ENCODE measurements at regions not wholly inside any gene's neighbourhood (a gene's known extent, or its start where the extent isn't known, plus 50 kb on each side); places are given as distances from the start of the nearest gene placed in this dataset.

- H3K27me3 Mint-ChIP-seq, result peaks cover 2 to 25% (median 12%) of the 10 kb centered on the region in 3 donors
- peaks cover 0 to 3% (median 0%) of the 10 kb centered on the region in 7 donors for H3K9me3 Mint-ChIP-seq
- DNase-seq, result no peak
- H3K27ac Mint-ChIP-seq, result no peak overlapping the region
- no peak for ATAC-seq (ENCODE audit: low read depth in 2 of 2)
- peaks cover 0 to under 1% (median 0%) of the 10 kb centered on the region in 3 donors for H3K4me1 Mint-ChIP-seq
- H3K4me3 Mint-ChIP-seq, result no peak overlapping the region
- peaks cover 0 to 2% of the 10 kb centered on the region in 2 donors for H3K36me3 Mint-ChIP-seq
Measured at GRCh38 chr5:174327896-174328295, 282.4 kb downstream of the NSG2 start.

- ATAC-seq (ENCODE audit: low read depth in 2 of 2) (no peak), DNase-seq (no peak)
- Mint-ChIP-seq H3K4me3 (no peak overlapping the region), H3K27me3 (peaks cover 0 to 19% (median 12%) of the 10 kb centered on the region in 3 donors), H3K9me3 (peaks cover 0 to 4% (median 0%) of the 10 kb centered on the region in 7 donors), H3K36me3 (no peaks in the 10 kb centered on the region), H3K4me1 (no peaks in the 10 kb centered on the region), H3K27ac (peak overlapping the region in 1 of 6 donors; percentile 66)
Measured at GRCh38 chr5:174328631-174329299, 283.3 kb downstream of the NSG2 start.

- peaks cover 0 to 4% (median 0%) of the 10 kb centered on the region in 7 donors for H3K9me3 Mint-ChIP-seq
- no peaks in the 10 kb centered on the region for H3K36me3 Mint-ChIP-seq
- H3K27ac Mint-ChIP-seq, result no peak overlapping the region
- H3K27me3 Mint-ChIP-seq, result peaks cover 0 to 12% (median 10%) of the 10 kb centered on the region in 3 donors
- H3K4me3 Mint-ChIP-seq, result no peak overlapping the region
- H3K4me1 Mint-ChIP-seq, result no peaks in the 10 kb centered on the region
- ATAC-seq (ENCODE audit: low read depth in 2 of 2) (no peak), DNase-seq (no peak)
Measured at GRCh38 chr5:174329738-174330137, 284.2 kb downstream of the NSG2 start.

- DNase-seq (no peak), ATAC-seq (ENCODE audit: low read depth in 2 of 2) (no peak)
- H3K27ac Mint-ChIP-seq, result no peak overlapping the region
- no peak overlapping the region for H3K4me3 Mint-ChIP-seq
- no peaks in the 10 kb centered on the region for H3K36me3 Mint-ChIP-seq
- no peaks in the 10 kb centered on the region for H3K4me1 Mint-ChIP-seq
- peaks cover 23 to 34% (median 32%) of the 10 kb centered on the region in 3 donors for H3K27me3 Mint-ChIP-seq
- peaks cover 0 to 4% (median 1%) of the 10 kb centered on the region in 7 donors for H3K9me3 Mint-ChIP-seq
Measured at GRCh38 chr5:174335682-174336364, 290.3 kb downstream of the NSG2 start.

- peaks cover 0 to 4% (median 1%) of the 10 kb centered on the region in 7 donors for H3K9me3 Mint-ChIP-seq
- no peak overlapping the region for H3K4me3 Mint-ChIP-seq
- H3K27ac Mint-ChIP-seq, result no peak overlapping the region
- no peak for ATAC-seq (ENCODE audit: low read depth in 2 of 2)
- DNase-seq, result no peak
- peaks cover 23 to 33% (median 32%) of the 10 kb centered on the region in 3 donors for H3K27me3 Mint-ChIP-seq
- H3K4me1 Mint-ChIP-seq, result no peaks in the 10 kb centered on the region
- H3K36me3 Mint-ChIP-seq, result no peaks in the 10 kb centered on the region
Measured at GRCh38 chr5:174336479-174336878, 291.0 kb downstream of the NSG2 start.

GRCh38 chr5:174337276-174338184, 292.0 kb downstream of the NSG2 start:
- Mint-ChIP-seq H3K4me1 (no peaks in the 10 kb centered on the region), H3K27me3 (peaks cover 23 to 32% (median 28%) of the 10 kb centered on the region in 3 donors), H3K9me3 (peaks cover 0 to 4% (median under 1%) of the 10 kb centered on the region in 7 donors), H3K36me3 (no peaks in the 10 kb centered on the region), H3K4me3 (no peak overlapping the region), H3K27ac (no peak overlapping the region)
- no peak for ATAC-seq (ENCODE audit: low read depth in 2 of 2)
- DNase-seq, result no peak

GRCh38 chr5:174338185-174339010, 292.9 kb downstream of the NSG2 start:
- no peaks in the 10 kb centered on the region for H3K4me1 Mint-ChIP-seq
- H3K27me3 Mint-ChIP-seq, result peaks cover 19 to 32% (median 28%) of the 10 kb centered on the region in 3 donors

GRCh38 chr5:174339130-174339529, 293.6 kb downstream of the NSG2 start:
- DNase-seq (no peak), ATAC-seq (ENCODE audit: low read depth in 2 of 2) (no peak)

More at GRCh38 chr5:174338185-174339010, 292.9 kb downstream of the NSG2 start:
- no peak overlapping the region for H3K4me3 Mint-ChIP-seq
- ATAC-seq (ENCODE audit: low read depth in 2 of 2), result no peak
- peaks cover 0 to 4% (median under 1%) of the 10 kb centered on the region in 7 donors for H3K9me3 Mint-ChIP-seq
- no peak overlapping the region for H3K27ac Mint-ChIP-seq
- no peaks in the 10 kb centered on the region for H3K36me3 Mint-ChIP-seq
- no peak for DNase-seq

GRCh38 chr5:174340226-174340625, 294.7 kb downstream of the NSG2 start:
- Mint-ChIP-seq H3K27me3 (peaks cover 19 to 30% (median 28%) of the 10 kb centered on the region in 3 donors), H3K4me1 (no peaks in the 10 kb centered on the region), H3K27ac (no peak overlapping the region), H3K36me3 (no peaks in the 10 kb centered on the region), H3K4me3 (no peak overlapping the region), H3K9me3 (peaks cover 0 to 9% (median 0%) of the 10 kb centered on the region in 7 donors)
- ATAC-seq (ENCODE audit: low read depth in 2 of 2) (no peak), DNase-seq (no peak)

More at GRCh38 chr5:174339130-174339529, 293.6 kb downstream of the NSG2 start:
- H3K4me1 Mint-ChIP-seq, result no peaks in the 10 kb centered on the region
- H3K36me3 Mint-ChIP-seq, result no peaks in the 10 kb centered on the region
- no peak overlapping the region for H3K4me3 Mint-ChIP-seq
- H3K27ac Mint-ChIP-seq, result no peak overlapping the region
- peaks cover 19 to 32% (median 28%) of the 10 kb centered on the region in 3 donors for H3K27me3 Mint-ChIP-seq
- H3K9me3 Mint-ChIP-seq, result peaks cover 0 to 9% (median 0%) of the 10 kb centered on the region in 7 donors

GRCh38 chr5:174342696-174343095, 297.2 kb downstream of the NSG2 start:
- no peak for DNase-seq
- no peaks in the 10 kb centered on the region for H3K36me3 Mint-ChIP-seq
- no peaks in the 10 kb centered on the region for H3K4me1 Mint-ChIP-seq
- no peak for ATAC-seq (ENCODE audit: low read depth in 2 of 2)
- no peak overlapping the region for H3K27ac Mint-ChIP-seq
- H3K27me3 Mint-ChIP-seq, result peaks cover 13 to 18% (median 14%) of the 10 kb centered on the region in 3 donors
- no peak overlapping the region for H3K4me3 Mint-ChIP-seq
- H3K9me3 Mint-ChIP-seq, result peaks cover 0 to 14% (median 3%) of the 10 kb centered on the region in 7 donors

GRCh38 chr5:174343826-174344225, 298.3 kb downstream of the NSG2 start:
- no peaks in the 10 kb centered on the region for H3K36me3 Mint-ChIP-seq

GRCh38 chr5:174344335-174344734, 298.8 kb downstream of the NSG2 start:
- H3K4me1 Mint-ChIP-seq, result no peaks in the 10 kb centered on the region
- no peaks in the 10 kb centered on the region for H3K36me3 Mint-ChIP-seq
- ATAC-seq (ENCODE audit: low read depth in 2 of 2) (no peak), DNase-seq (no peak)
- no peak overlapping the region for H3K4me3 Mint-ChIP-seq
- no peak overlapping the region for H3K27ac Mint-ChIP-seq
- H3K9me3 Mint-ChIP-seq, result peaks cover 0 to 14% (median 3%) of the 10 kb centered on the region in 7 donors
- peaks cover 4 to 9% (median 7%) of the 10 kb centered on the region in 3 donors for H3K27me3 Mint-ChIP-seq

More at GRCh38 chr5:174343826-174344225, 298.3 kb downstream of the NSG2 start:
- ATAC-seq (ENCODE audit: low read depth in 2 of 2) (no peak), DNase-seq (no peak)
- H3K9me3 Mint-ChIP-seq, result peaks cover 0 to 14% (median 3%) of the 10 kb centered on the region in 7 donors
- H3K27me3 Mint-ChIP-seq, result peaks cover 7 to 9% (median 8%) of the 10 kb centered on the region in 3 donors
- H3K4me1 Mint-ChIP-seq, result no peaks in the 10 kb centered on the region
- no peak overlapping the region for H3K4me3 Mint-ChIP-seq
- H3K27ac Mint-ChIP-seq, result no peak overlapping the region

Data from naive B cell (primary cell).